Skeletal muscle cell (primary cell): ENCODE measurements at regions not wholly inside any gene's neighbourhood (a gene's known extent, or its start where the extent isn't known, plus 50 kb on each side); places are given as distances from the start of the nearest gene placed in this dataset.
A peak's percentile ranks its signal among the peaks of the same experiment; 100 is the strongest.
"Not testable (repeated sequence)": the region's sequence is repeated elsewhere in the genome, so short reads cannot be mapped to it uniquely, and the experiment has no call there.

ENCODE experiments used
- DNase-seq: peaks from one replicate; pipeline ENCODE4 v3.0.0-alpha.2; 2010; ENCODE audit warnings: low read depth
- H3K4me3 ChIP-seq: 2 replicates; pipeline ENCODE4 v1.5.1; 2011; ENCODE audit warnings: low read depth, mild to moderate bottlenecking, control low read depth, low read length, moderate library complexity

- DNase-seq, result no peak
Observed at GRCh38 chr5:130436430-130436829, 532.2 kb downstream of the CHSY3 start.

DNA sequence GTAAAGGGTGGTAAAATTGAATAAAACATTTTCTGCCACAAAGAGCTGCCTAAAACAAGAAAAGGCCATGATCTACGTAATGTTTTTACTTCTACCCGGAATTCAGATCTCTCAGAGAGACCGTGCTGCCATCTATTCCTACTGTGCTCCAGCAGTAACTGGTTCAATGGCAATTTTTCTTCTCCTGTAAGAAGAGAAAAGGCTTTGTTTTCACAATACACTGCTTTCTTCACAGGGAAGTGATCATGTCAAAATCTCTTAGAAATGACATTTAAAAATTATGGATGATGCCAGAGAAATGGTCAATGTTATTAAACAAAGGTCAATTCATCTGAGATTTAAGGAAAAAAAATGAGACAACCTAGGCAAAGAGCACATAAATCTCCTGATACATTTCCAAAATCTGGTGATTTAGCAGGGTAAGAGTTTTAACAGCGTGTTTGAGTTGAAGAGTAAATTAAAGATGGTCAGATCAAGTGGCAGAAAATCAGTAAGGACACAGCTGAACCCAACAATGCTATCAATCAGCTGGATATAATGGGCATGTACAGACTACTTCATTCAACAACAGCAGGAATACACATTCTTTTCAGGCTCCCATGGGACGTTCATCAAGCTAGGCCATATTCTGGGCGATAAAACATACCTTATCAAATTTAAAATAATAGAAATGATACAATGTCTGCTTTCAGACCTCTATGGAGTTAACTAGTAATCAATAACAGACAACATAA lies 523.1 kb downstream of the CHSY3 start:
- no peak for DNase-seq
- H3K4me3 ChIP-seq, result no peak overlapping the region

More at GRCh38 chr5:130436430-130436829, 532.2 kb downstream of the CHSY3 start:
- H3K4me3 ChIP-seq, result no peak overlapping the region

DNA sequence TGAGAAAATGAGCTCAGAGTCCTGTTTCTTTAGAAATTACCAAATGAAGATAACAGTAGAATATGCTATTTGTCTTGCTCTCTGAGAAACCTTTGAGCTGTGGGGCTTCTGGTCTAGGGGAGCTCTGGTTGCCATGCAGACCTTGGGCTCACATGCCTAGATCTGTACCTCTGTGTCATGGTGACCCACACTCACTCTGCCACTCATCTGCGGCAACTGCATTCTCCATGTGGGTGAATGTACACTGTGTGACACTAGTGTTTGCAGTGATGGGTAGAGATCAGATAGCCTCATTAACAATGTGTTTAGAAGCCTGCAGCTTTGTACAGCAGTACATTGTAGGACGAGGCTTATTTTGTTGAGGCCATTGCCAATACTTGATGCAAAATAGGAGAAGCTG lies 521.2 kb downstream of the CHSY3 start:
- H3K4me3 ChIP-seq, result no peak overlapping the region
- DNase-seq, result no peak

GRCh38 chr5:130424341-130424740 lies 520.1 kb downstream of the CHSY3 start:
- H3K4me3 ChIP-seq, result no peak overlapping the region
- no peak for DNase-seq

DNA sequence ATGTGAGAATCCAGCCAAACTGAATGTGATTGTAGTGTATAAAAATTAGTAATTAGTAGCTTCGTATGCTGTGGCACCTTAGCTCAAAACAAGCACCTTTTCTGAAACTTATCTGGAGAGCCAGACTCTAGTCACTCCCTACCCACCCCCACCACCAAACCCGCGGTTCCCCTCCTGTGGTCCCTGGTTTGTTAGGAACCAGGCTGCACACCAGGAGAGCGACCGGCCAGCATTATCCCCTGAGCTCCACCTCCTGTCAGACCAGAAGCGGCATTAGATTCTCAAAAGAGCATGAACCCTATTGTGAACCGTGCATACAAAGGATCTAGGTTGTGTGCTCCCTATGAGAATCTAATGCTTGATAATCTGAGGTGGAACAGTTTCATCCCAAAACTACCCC lies 498.6 kb downstream of the CHSY3 start:
- no peak for DNase-seq
- H3K4me3 ChIP-seq, result no peak overlapping the region

DNA sequence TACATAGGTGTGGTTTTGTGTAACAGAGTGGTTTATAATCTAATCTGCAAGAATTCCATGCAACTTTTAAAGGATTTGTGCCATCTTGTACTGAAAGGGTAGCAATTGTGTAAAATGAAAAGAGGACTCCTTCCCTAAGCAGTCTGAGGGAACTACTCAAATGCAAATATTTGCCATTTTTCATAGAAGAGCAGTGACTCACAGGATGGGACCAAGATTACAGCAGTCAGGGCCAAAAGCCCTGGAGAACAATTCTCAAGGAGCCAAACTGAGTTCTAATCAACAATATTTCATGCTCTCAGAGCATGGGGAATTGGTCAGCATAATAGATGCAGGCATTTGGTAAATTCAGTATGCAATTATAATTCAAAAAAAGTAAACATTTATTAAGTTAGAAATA lies 495.8 kb downstream of the CHSY3 start:
- no peak overlapping the region for H3K4me3 ChIP-seq
- DNase-seq, result peak; percentile 31

GRCh38 chr5:130398825-130399224 lies 494.6 kb downstream of the CHSY3 start:
- DNase-seq, result no peak
- no peak overlapping the region for H3K4me3 ChIP-seq

GRCh38 chr5:130397727-130398126 lies 493.5 kb downstream of the CHSY3 start:
- not testable (repeated sequence) for H3K4me3 ChIP-seq, DNase-seq

- H3K4me3 ChIP-seq, result no peak overlapping the region
- DNase-seq, result no peak
Observed at GRCh38 chr5:130397132-130397531, 492.9 kb downstream of the CHSY3 start.

DNA sequence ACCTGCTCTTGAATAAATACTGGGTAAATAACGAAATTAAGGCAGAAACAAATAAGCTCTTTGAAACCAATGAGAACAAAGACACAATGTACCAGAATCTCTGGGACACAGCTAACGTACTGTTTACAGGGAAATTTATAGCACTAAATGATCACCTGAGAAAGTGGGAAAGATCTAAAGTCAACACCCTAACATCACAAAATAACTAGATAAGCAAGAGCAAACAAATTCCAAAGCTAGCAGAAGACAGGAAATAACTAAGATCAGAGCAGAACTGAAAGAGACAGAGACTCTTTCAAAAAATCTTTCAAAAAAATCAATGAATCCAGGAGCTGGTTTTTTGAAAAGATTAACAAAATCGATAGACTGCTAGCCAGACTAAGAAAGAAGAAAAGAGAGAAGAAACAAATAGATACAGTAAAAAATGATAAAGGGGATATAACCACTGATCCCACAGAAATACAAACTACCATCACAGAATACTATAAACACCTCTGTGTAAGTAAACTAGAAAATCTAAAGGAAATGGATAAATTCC lies 487.5 kb downstream of the CHSY3 start:
- DNase-seq, H3K4me3 ChIP-seq: not testable (repeated sequence)

DNA sequence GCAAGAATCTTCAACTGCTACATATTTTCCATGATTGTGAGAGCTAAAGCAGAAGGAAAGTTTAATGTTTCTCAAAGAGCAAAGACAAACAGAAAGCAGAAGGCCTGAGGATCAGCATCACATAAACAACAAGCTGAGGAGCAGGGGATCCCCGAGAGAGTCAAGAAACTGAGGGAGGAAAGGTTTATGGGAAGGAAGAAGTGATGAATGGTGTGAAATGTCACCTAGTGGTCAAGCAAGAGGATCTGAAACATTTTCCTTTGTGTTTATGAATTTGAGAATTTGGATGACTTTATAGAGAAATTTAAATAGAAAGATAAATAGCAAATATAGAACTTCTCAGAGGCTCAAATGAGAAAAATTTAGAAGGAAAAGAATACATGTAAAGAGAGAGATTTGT lies 481.9 kb downstream of the CHSY3 start:
- no peak for DNase-seq
- no peak overlapping the region for H3K4me3 ChIP-seq

DNA sequence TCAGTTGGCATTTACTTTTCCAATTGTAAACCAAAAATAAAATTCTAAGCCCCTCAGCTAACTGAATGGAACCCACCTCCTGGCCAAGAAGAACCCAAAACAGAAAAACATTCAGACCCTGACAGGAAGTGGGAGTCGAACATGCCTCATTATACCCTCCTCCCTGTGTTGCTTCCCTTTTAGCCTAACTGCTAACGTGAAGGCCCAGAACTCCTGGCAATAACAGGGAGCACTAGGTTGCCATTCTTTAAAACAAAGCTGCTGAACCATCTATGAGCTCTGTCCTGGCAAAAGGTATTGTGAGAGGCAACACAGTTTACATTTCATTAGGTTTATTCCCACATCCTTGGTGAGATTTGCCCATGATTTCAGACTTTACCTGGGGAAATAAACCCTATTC lies 481.4 kb downstream of the CHSY3 start:
- no peak for DNase-seq

GRCh38 chr5:130365956-130366355 lies 461.7 kb downstream of the CHSY3 start:
- no peak overlapping the region for H3K4me3 ChIP-seq
- DNase-seq, result no peak

More for the DNA sequence above, 481.4 kb downstream of the CHSY3 start:
- H3K4me3 ChIP-seq, result no peak overlapping the region

- H3K4me3 ChIP-seq, result no peak overlapping the region
- DNase-seq, result no peak
Observed at GRCh38 chr5:130350131-130350530, 445.9 kb downstream of the CHSY3 start.

- no peak overlapping the region for H3K4me3 ChIP-seq
- DNase-seq, result peak; percentile 32
Observed at GRCh38 chr5:130337179-130337888, 433.1 kb downstream of the CHSY3 start.

- H3K4me3 ChIP-seq, result no peak overlapping the region
- DNase-seq, result peak; percentile 35
Observed at GRCh38 chr5:130335117-130335516, 430.9 kb downstream of the CHSY3 start.

DNA sequence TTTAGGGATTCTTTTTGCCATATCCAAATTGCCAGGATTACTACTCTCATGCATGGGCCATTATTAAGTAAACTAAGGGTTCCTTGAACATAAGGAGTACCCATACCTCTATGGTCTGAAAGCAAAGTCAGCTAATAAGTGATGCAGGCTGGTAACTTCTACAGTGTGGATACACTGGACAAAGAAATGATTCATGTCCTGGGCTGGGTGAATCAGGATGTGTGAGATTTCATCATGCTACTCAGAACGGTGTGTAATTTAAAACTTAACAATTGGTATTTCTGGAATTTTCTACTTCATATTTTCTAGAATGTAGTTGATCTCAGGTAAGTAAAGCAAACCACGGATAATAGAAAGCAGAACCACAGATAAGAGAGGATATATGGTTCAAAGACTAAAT lies 428.8 kb downstream of the CHSY3 start:
- DNase-seq, result peak; percentile 54
- H3K4me3 ChIP-seq, result no peak overlapping the region

DNA sequence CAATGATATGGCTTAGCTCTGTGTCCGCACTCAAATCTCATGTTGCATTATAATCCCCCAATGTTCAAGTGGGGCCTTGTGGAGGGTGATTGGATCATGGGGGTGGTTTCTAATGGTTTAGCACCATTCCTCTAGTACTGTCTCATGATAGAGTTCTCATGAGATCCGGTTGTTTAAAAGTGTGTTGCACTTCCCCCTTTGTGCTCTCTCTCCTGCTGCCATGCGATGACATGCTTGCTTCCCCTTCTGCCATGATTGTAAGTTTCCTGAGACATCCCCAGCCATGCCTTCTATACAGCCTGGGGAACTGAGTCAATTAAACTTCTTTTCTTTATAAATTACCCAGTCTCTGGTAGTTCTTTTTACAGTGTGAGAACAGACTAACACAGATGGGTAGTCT lies 427.1 kb downstream of the CHSY3 start:
- DNase-seq, result no peak
- no peak overlapping the region for H3K4me3 ChIP-seq

DNA sequence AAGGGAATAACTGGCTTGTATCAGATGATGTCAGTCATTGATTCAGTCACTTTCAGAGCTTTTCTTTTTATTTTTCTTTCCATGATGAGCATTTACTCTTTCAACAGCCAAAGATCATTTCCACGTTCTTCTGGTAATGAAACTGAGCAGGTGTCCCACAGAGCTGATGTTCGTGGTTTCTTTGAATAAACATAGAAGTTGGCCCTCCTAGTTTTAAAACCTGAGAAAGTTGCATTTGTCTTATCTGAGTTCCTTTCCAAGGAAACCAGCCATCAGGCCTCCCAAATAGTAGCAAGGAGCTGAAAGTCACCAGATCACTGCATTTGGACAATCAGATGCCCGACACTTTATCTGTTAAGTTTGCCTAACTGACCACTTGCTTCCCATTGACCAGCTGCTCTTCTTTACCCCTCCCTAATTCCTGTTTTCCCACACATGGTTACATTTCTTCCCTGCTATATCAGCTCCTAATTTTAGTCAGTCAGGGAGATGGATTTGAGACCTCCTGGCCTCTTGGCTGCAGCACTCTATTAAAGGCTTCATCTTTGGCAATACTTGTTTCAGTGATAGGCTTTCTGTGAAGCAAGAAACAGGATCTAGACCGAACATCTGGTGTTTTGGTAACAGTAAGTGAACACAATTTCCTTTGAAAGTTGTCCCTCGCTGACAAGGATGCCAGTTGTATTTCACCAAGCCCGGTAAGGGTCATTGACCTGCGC lies 420.8 kb downstream of the CHSY3 start:
- no peak overlapping the region for H3K4me3 ChIP-seq
- no peak for DNase-seq

DNA sequence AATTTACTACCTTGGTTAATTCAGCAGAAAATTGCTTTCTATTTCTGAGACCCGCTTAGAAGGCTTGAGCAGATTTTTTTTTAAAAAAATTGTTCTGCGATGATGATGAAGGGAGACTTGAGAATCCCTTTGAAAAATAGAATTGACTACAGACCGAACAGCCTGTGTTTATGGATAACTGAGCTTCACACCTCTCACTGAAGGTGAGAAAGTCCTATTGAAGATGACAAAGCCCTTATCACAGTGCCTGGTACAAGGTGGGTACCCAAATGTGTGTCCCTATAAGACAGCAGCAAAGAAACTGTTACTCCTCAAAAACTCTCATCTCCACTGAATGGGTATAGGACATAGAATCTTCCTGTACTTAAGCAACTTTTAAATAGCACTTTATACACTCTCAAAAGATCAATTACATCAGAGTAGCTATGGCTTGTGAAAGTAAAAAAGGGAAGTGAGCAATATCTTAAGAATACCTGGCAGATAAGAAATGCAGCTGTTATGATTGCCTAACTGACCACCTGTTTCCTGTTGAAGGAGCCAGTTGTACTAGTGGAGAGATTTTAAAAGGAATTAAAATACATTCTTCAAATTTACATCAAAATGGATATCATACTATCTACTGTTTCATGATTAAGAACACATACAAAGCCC lies 419.7 kb downstream of the CHSY3 start:
- no peak for DNase-seq

More for the DNA sequence above, 419.7 kb downstream of the CHSY3 start:
- H3K4me3 ChIP-seq, result no peak overlapping the region
